OCI-M1 (cell line): ENCODE measurements at regions not wholly inside any gene's neighbourhood (a gene's known extent, or its start where the extent isn't known, plus 50 kb on each side); places are given as distances from the start of the nearest gene placed in this dataset.
A peak's percentile ranks its signal among the peaks of the same experiment; 100 is the strongest.

ENCODE experiments used
- DNase-seq: peaks from one replicate; lab custom pipeline; 2025; lab: John Stamatoyannopoulos, UW

GRCh38 chr12:93177208-93178153, 200.2 kb upstream of the NUDT4 start:
- DNase-seq = peak; percentile 75

GRCh38 chr12:93178154-93178878, 199.4 kb upstream of the NUDT4 start:
- peak; percentile 75 for DNase-seq

GRCh38 chr12:93179792-93180191, 197.9 kb upstream of the NUDT4 start:
- DNase-seq = no peak

- DNase-seq = no peak
These were observed 197.2 kb upstream of the NUDT4 start for GRCh38 chr12:93180566-93180965.

- DNase-seq = no peak
These were observed 196.2 kb upstream of the NUDT4 start for GRCh38 chr12:93181409-93181965.

GRCh38 chr12:93183940-93184671, 193.6 kb upstream of the NUDT4 start:
- peak; percentile 94 for DNase-seq

GRCh38 chr12:93184672-93185368, 192.9 kb upstream of the NUDT4 start:
- no peak for DNase-seq

- DNase-seq = no peak
These were observed 192.4 kb upstream of the NUDT4 start for GRCh38 chr12:93185369-93185741.

- peak; percentile 40 for DNase-seq
These were observed 191.6 kb upstream of the NUDT4 start for GRCh38 chr12:93186131-93186530.

- no peak for DNase-seq
These were observed 191.1 kb upstream of the NUDT4 start for GRCh38 chr12:93186621-93187020.

- DNase-seq = no peak
These were observed 186.3 kb upstream of the NUDT4 start for GRCh38 chr12:93191423-93191822.

- no peak for DNase-seq
These were observed 185.8 kb upstream of the NUDT4 start for GRCh38 chr12:93191956-93192355.

- peak; percentile 77 for DNase-seq
These were observed 184.8 kb upstream of the NUDT4 start for GRCh38 chr12:93192878-93193277.

- no peak for DNase-seq
These were observed 182.2 kb upstream of the NUDT4 start for GRCh38 chr12:93195511-93195910.

GRCh38 chr12:93197067-93197593, 180.6 kb upstream of the NUDT4 start:
- no peak for DNase-seq

GRCh38 chr12:93198086-93198485, 179.6 kb upstream of the NUDT4 start:
- no peak for DNase-seq

- peak; percentile 31 for DNase-seq
These were observed 177.9 kb upstream of the NUDT4 start for GRCh38 chr12:93199831-93200236.

- DNase-seq = no peak
These were observed 177.3 kb upstream of the NUDT4 start for GRCh38 chr12:93200291-93200917.

GRCh38 chr12:93201990-93202389, 175.7 kb upstream of the NUDT4 start:
- DNase-seq = no peak

GRCh38 chr12:93202688-93203087, 175.0 kb upstream of the NUDT4 start:
- no peak for DNase-seq

GRCh38 chr12:93203361-93203760, 174.4 kb upstream of the NUDT4 start:
- no peak for DNase-seq
